HL-60/S4 treated with phorbol 12-myristate 13-acetate at 8.2 ng/mL for 4 days and 3 days (cell line): ENCODE measurements at regions not wholly inside any gene's neighbourhood (a gene's known extent, or its start where the extent isn't known, plus 50 kb on each side); places are given as distances from the start of the nearest gene placed in this dataset.

Experiments
- in situ Hi-C: fragments of 300-500 bp; cut with MboI; formaldehyde crosslinking; loops from 2 replicates; pipeline ENCODE4 v1.15.0; 2022; ENCODE audit warnings: low sequenced_read_pairs

DNA sequence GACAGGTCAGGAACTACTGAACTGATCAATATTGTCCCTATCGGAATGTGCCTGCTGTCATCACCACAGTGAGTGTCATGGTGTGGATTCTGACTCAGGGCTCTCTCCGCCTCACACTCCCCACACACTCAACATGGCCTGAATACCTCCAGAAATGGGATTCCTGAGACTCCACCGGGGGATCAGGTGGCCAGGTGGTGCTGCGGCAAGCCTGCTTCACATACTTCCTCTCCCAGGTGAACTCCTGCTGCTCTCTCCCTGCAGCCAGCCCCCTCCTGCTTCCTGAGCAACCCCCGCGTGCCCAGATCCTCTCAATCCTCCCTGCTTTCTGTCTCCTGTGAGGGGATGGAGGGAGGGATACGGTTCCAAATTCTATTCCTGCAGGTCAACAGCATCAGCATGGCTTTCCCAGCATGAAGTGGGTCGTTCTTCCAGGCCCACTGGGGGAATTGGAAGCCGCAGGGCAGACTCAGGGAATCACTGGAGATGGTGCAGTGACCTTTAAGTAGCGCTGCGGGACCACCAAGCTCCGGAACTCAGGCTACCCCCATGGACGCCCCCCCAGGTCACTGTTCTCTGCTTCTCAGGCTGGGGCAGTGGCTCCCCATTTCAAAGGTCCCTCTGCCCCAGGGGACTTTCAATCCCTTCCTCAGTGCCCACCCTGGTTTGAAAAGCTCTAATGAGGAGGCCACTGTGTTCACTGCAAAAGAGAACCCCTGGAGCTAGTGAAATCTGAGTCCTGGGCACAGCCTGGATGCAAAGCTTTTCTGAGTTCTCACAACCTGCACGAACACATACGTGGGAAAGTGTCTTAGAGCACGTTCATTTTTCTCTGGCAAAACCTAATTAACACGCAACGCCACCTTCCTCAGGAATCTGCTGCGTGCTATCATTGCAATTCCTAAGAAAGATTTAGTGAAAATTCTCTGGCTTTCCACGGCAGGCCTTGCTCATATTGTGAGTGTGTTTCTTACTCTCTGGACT, 168.4 kb downstream of the ZFP36L2 start:
- in situ Hi-C loops, result no loop called here

DNA sequence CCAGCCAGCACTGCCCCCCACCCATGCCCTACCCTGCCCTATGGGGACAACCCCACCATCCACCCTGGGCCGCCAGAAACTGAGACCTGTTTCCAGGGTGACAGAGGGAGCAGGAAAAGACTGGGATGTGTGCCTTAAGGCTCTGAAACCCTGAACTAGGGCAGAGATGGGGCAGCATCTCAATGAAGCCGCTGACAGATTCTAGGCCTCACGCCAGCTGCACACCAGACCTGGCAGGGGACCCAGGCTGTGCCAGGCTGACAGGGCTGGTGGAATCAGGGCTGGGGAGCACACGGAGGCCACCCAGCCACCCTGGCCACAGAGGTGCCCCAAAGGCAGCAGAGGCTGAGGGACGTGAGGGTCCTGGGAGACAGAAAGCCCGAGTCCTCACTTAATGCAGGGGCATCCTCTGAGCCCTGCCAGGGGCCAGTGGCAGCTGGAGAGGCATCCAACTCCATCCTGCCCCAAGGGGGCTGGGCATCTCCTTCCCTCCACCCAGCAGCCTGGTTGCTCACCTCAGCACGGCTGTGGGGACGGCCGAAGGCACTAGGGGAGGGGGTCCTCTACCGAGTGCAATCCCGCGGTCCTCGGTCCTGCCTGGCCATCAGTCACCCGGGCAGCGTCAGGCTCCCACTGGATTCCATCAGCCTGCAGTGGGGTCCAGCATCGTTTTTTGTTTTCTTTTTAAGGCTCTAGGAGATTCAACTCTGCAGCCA, 169.2 kb downstream of the ZFP36L2 start:
- in situ Hi-C loops, result no loop called here

DNA sequence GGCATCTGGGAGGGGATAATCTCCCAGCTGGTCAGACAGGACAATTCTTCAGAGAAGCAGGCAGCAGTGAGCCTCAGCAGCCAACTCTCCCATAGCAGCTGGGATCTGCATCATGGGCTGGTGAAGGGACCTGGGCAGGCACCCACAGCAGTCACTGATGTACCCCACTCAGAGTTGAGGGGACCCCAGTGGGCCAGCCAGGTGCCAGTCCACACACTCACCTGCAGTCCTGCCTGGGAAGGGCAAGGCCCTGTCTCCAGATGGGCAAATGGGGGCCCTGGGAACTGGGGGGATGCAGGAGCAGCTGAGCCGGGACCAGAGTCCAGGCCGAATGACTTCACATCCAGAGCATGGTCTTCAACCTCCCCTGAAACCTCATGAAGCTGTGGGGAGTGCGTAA, 170.4 kb downstream of the ZFP36L2 start:
- in situ Hi-C loops, result no loop called here

DNA sequence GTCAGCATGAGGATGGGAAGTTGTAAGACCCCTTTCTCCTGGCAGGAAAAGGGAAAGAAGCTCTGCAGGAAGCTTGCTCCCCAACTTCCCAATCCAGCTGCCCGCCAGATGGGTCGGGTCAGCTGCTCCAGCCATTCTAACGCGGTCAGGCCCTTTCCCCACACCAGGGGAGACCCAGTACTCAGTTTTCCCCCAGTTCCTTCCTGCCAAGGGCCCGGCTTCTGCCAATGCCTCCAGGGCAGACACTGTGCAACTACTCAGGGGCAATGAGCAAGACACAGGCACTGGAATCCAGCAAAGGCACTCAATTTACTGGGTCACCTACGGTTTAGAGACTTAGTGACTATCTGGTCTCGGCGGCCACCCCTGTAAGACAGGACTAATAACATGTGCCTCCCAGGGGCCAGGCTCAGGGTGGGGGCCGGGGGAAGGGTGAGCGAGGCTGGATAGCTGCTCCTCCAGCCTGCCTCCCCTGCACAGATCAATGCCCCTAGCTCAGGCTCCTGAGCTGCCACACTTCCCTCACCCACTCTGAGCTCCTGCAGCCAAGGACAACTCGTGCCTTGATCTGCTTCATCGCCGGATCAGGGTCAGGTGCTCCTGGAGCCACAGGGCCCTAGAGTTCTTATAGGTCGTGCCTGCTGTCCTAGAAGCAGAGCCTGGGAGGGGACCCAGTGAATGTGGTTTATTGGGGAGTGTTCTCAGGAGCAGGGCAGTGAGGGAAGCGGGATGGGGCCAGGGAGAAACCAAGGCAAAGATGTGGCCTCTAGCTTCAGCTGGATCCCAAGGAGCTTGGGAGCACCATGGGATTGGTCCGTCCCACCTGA, 171.1 kb downstream of the ZFP36L2 start:
- in situ Hi-C loops, result no loop called here

DNA sequence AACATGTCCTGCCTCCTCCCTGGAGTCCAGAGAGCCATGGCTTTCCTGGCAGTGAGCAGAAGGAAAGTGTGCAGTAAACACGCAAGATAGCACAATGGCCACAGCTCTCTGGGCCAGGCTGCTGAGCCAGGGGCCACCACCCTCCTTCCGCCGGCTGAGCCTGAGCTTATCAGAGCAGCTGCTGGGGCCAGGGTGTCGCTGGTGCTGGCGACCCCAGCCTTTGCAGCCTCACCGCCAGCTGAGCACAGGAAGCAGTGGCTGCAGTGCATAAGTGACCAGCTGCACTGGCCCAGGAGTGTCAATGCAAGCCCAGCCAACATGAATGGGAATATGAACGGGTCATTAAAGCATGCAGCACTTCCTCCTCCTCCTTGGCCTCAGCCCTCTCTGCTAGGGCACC, 172.0 kb downstream of the ZFP36L2 start:
- in situ Hi-C loops, result no loop called here

DNA sequence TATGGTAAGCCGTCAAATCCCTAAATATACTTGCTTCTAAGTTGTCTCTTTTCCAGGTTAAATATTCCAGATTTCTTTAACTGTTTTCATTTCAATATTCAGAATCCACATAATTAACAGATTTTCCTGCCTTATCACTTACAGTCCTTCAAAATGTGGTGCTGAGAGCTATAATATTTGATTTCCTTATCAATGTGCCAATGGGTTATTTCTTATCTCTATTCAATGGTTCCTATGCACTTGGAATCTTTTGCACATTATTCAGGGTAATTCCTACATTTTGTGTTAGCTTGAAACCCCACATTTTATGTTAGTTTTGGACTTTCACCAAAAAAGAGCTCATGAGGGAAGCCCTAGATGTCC, 173.5 kb downstream of the ZFP36L2 start:
- in situ Hi-C loops, result no loop called here

DNA sequence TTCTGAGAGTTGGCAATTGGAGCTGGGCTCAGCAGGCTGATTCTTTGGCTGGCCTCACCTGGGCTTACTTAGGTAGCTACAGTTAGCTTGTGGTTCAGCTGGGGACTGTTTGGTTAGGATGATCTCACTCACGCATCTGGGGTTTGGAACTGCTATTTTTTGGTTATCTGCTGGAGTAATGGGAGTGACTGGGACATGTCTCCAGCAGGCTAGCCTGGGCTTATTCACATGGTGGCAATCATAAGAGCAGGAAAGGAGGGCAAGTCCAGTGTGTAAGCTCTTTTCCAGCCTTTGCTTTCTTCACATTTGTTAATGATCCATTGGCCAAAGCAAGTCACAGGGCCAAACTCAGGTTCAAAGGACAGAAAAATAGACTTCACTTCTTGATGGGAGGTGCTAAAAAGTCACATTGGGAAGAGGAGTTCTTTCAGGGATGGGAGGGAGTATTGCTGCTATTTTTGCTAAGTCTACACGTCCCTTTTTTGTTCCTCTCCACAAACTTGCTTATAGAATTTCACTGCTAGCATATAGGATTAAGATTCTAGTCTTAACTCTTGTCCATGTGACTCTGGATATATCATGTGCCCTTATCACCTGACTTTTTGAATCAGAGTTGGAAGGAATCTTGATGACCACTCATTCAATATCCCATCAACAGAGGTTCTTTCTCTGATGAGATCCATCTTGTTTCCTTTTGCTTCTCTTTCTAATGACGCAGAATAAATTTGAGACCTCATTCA, 174.0 kb downstream of the ZFP36L2 start:
- in situ Hi-C loops, result no loop called here

DNA sequence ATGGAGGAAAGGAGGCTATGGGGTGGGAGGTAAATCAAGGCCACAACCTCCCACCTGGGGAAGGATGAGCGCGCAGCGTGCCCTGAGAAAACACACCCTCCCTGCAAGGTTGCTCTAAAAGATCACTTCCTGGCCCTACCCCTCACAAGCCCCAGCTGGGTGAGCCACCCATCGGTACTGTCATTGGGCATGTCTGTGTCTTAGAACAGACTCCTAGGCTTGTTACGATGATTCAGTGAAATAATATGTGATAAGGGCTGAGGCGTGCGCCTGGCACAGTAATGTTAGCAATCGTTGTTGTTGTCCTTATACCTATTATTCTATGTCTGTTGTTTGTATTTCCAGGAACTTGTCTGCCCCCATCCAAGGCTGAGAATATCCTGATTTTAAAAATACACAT, 175.1 kb downstream of the ZFP36L2 start:
- in situ Hi-C loops, result no loop called here

DNA sequence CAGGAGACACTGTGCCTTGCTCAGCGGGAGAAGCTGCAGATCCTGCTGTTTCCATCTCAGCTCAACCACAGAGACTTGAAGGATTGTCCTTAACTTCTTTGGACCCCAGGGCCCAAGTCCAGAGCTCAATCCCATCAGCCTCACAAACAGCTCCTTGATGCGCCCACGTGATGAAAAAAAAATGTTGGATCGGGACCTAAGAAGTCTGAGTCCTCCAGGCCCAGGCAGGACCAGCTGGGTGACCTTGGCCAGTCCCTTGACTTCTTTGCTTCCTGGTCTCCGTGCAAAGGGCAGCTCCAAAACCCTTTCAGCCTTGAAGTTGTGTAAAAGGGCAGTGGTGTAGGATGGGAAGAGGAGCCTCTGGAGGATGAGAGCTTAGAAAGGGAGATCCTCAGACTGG, 175.5 kb downstream of the ZFP36L2 start:
- in situ Hi-C loops, result no loop called here

DNA sequence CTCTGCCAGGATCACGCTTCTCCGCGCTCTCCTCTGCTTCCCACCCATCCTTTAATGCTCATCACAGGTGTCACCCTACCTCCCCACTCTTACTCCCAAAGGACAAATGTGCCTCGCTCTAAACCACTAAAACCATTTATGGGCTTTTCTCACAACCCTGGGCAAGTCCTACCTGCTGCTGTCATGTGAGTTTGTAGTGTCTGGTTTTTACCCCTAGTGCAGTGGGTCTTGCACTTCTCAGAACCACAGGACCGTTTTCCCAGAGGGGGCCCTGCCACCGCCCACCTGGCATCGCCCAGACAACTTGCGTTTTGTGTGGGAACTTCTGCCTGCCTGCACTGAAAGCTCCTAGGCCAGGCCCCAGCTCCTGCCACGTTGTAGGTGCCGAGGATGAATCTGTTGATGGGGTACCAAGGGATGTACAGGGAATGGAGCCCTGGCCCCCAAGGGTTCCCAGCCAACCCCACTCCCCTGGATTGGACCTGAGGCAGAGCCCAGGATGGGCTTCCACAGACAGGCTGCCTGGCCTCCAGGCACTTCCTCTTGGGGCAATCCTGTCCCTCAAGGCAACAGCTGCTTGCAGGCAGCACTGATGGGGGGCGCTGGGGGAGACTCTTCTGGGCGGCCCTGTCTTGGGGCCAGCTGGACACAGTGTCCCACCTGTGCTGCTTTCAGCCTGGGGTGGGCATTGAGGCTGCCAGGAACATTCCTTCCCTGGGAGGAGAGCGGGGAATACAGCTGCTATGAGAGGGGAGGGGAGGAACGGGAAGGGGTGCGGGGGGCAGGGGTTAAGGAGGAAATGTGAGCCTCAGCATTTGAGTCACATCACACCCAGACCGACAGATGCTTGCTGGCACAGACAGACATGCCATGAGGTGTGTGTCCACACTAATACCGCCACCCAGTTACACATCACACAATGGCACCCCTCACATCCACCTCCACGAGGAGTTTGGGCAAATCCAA, 176.3 kb downstream of the ZFP36L2 start:
- in situ Hi-C loops, result no loop called here

DNA sequence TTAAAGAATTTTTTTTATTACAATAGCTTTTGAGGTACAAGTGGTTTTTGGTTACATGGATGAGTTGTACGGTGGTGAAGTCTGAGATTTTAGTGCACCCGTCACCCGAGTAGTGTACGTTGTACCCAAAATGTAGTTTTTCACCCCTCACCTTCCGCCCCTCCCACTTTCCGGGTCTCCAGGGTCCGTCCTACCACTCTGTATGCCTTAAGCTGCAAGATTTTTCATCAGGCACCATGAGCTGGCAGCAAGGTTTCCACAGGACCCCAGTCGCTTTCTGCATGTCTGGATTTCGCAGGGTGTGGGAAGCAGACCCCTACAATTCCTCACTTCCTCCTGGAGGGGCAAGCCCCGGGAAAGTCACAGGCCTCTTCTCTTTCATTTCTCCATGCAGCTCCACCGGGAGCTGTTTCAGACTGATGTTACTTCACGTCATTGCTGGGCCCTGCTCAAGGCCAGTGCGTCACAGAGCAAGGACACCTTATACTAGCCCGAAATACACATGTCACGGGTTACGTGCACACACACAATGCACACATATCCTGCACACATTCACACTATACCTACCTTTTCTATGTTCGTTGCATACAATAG, 179.1 kb downstream of the ZFP36L2 start:
- in situ Hi-C loops, result no loop called here

DNA sequence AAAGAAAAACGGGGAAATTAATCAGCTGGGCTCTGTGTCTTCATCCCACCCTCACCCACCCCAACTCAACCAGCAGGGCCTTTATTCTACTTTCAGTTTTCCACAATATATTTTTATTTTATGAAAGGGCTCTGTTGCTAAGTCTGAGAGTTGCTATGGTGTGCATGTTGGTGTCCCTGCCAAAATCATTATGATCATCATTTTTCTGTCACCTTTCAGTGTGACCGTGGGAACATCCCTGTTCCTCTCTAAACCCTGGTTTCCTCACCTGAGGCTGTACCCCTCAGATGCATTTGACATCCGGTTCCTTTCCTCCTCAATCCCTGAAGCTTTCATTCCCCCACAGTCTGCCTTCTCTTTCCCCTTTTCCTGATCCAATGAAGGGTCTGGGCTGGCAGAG, 180.5 kb downstream of the ZFP36L2 start:
- in situ Hi-C loops, result no loop called here

DNA sequence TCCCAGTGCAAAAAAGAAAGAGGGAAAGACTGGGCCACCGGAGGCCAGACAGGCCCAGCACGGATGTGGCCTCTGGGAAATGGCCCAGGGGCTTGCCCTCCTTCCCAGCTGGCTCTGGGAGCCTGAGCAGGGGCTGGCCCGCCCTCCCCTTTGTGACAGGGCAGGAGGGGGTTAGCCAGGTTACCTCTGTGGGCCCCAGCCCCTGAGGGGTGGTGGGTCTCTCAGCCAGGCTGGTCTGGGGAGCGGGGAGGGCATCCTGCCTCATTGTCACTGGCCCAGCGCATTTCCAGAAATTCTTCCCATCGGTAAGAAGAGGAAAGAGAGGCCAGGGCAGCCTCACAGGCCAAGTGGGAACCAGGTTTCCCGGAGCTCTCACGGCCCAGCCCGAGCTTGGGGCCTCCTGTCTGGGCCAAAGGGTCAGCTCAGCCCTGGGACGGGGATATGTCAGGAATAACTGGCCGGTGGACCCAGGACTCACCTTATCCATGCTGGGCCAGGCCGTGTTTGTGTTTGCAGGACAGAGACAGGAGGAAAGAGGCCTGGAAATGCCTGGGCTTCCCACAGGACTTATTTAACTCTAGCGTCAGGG, 182.2 kb downstream of the ZFP36L2 start:
- in situ Hi-C loops, result no loop called here

DNA sequence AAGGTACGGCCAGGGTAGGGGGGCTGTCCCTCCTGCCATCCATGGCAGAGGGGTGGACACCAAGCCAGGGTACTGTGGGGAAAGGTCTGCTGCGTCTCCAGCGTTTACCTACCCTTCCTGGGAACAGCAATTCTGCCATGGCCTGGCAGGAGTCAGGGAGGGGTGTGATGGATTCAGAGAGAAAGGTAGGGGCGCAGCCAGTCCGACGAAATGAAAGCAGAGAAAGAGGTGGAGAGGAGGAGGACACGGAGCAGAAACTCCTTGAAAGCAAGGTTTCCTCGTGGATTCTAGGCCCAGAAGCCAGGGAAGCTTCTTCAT, 182.9 kb downstream of the ZFP36L2 start:
- in situ Hi-C loops, result no loop called here

DNA sequence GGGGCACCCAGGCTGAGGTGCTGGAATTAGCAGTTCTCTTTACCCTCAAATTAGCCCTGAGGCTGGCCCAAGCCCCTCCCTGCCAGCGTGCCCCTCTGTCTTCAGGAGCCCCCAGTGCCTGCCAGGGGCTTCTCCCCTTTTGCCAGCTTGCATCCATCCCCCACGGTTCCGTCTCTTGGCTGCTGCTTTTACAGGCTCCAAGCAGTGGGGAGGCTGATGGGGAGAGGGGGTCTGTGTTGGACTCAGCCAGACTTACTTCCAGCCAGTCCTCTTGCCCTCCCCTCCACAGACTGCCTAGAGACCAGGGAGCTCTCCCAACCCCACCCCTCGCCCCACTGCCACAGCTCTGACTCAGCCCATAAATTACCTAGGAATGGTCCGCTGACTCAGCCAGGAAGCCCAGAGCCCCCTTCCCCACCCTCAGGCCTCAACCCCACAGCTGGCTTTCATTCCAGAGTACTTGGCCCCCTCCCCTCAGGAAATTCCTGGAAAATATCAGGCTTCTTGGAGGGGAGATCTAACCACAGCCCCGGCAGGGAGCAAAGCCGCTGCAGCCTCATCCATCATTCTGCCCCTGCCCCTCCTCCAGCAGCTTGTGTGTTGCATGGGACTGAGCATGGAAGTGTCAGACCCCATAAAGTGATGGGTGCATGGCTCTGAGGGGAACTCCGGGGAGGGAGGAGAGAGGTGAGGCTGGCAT, 184.6 kb downstream of the ZFP36L2 start:
- in situ Hi-C loops, result no loop called here

DNA sequence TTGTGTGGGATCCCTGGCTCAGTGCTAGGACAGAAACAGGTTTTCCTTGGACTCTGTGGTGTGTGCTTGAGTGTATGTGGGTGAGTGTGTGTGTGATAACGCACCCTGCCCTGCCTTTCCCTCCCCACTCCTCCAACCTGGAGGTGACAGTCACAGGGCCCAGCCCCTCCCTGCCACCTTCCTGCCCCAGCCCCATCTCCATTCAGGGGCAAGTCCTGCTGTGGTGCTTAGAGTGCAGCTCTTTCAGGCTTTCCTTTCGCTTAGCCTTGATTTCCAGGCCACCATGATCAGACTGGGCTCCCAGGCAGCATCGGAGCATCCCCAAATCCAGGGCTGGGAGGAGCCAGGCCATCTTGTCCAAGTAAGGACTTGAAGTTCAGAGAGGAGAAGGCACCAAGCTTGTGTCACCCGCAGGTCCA, 185.2 kb downstream of the ZFP36L2 start:
- in situ Hi-C loops, result no loop called here

DNA sequence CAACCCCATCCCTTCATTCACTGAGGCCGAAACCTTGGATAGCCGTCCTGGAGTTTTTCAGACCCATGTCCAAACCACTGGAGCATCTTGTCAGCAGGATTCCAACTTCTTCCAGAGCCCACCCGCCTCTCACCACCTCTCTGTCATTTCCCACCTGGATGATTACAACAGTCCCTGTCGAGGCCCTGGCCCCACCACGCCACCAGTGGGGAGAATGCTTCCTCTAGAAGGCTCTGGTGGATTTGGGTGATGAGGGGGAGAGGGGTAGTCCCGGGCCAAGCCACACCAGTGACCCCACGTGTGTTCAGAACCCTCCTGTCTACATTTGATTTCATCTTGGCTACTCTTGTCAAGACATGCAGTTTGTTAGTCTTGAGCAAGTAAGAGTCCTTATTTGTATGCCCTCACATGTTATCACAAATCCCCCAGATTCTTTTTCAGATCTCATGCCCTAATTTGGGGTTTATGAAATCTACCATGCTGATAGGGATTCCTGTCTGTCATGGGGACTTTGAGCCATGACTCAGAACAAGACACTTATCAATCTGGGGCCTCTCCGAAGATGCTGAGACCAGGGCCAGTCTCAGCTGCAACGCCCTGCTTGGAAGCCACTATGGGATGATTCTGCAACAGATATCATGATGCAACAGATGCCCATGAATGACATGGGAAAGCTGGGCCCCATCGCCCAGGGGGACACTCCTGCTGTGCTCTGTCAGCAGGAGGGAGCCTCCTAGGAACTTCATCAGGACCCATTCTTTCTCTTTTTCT, 186.1 kb downstream of the ZFP36L2 start:
- in situ Hi-C loops, result no loop called here
